SK-N-MC (cell line): ENCODE measurements at regions not wholly inside any gene's neighbourhood (a gene's known extent, or its start where the extent isn't known, plus 50 kb on each side); places are given as distances from the start of the nearest gene placed in this dataset.

Experiments used
- EZH2 ChIP-seq: fragments of 200-600 bp; sonication (generic); IDR thresholded peaks from one replicate; pipeline ENCODE4 v1.6.1; 2017; ENCODE audit warnings: antibody characterized with exemption
- POLR2AphosphoS5 ChIP-seq: IDR thresholded peaks from 2 replicates; pipeline ENCODE4 v1.6.1; 2012; ENCODE audit warnings: mild to moderate bottlenecking, low read depth, low read length, borderline replicate concordance

GRCh38 chr6:63149730-63150129 is 61.5 kb upstream of the FKBP1C start:
- TF ChIP-seq EZH2: no peak
- no peak for TF ChIP-seq POLR2AphosphoS5
